ENCODE measurements at regions not wholly inside any gene's neighbourhood (a gene's known extent, or its start where the extent isn't known, plus 50 kb on each side); places are given as distances from the start of the nearest gene placed in this dataset.

DNA sequence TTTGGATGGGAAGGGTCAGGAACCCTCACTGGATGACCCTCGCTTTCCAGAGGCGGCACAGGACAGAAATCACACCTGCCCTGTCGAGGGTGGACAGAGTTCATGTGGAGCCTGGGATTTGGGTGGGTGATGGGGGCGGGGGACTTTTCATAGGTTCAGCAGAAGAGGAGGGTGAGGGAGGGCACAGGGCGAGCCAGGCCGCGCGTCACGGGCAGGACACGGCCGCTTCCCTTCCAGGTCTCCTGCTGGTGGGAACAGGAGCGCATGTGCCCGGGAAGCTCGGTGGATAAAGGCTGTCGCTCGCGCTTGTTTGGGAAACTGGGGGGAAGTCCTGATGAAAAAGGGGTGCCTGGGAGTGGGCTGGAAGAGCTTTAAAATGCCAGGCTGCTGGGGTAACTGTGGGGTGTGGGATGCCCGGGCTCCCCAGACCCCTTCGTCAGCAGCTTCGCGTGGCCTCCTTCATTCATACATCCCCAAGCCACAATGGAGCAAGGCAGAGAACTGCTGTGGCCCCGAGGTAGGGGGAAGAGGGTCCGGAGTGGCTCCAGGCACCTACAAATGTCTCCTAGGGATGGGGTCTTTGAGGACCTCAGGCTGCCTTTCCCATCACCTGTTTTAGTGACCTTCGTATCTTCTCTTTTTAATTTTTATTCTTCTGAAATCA lies 102.2 kb downstream of the DACT2 start:
- H3K4me2 ChIP-seq (ENCODE audit: low read depth, low read length) = no peak overlapping the region
- H3K9me3 ChIP-seq (replicated peaks; ENCODE audit: insufficient read depth, low read length) = no peaks in the 10 kb centered on the region
- no peak for DNase-seq
- H3K27me3 ChIP-seq (replicated peaks; ENCODE audit: insufficient read depth, low read length) = peaks cover 21% of the 10 kb centered on the region
- H3K36me3 ChIP-seq (replicated peaks; ENCODE audit: insufficient read depth, low read length) = no peaks in the 10 kb centered on the region
- no peak overlapping the region for H3K9ac ChIP-seq (ENCODE audit: low read length)
- no peak overlapping the region for H3K27ac ChIP-seq (ENCODE audit: low read length)
- no peaks in the 10 kb centered on the region for H4K20me1 ChIP-seq (ENCODE audit: insufficient read depth, low read length)
- H3K4me1 ChIP-seq (ENCODE audit: low read length) = peaks cover 8% of the 10 kb centered on the region; the same call in 1 of the 2 replicates
- no peak overlapping the region for H3K4me3 ChIP-seq (ENCODE audit: low read length)
- TF ChIP-seq, protein P1, sequence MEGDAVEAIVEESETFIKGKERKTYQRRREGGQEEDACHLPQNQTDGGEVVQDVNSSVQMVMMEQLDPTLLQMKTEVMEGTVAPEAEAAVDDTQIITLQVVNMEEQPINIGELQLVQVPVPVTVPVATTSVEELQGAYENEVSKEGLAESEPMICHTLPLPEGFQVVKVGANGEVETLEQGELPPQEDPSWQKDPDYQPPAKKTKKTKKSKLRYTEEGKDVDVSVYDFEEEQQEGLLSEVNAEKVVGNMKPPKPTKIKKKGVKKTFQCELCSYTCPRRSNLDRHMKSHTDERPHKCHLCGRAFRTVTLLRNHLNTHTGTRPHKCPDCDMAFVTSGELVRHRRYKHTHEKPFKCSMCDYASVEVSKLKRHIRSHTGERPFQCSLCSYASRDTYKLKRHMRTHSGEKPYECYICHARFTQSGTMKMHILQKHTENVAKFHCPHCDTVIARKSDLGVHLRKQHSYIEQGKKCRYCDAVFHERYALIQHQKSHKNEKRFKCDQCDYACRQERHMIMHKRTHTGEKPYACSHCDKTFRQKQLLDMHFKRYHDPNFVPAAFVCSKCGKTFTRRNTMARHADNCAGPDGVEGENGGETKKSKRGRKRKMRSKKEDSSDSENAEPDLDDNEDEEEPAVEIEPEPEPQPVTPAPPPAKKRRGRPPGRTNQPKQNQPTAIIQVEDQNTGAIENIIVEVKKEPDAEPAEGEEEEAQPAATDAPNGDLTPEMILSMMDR (IDR thresholded peaks at IDR 0.05; ENCODE audit: low read length) = no peak
- TF ChIP-seq EZH2 (optimal IDR thresholded peaks at IDR 0.05; ENCODE audit: low read depth, low read length) (no peak), EZH2phosphoT487 (IDR thresholded peaks at IDR 0.05; ENCODE audit: low read length) (no peak)
- H3F3A ChIP-seq (ENCODE audit: insufficient read depth, low read length) = peaks cover 3% of the 10 kb centered on the region; the same call in 1 of the 2 replicates
- H3K79me2 ChIP-seq (ENCODE audit: low read length) = no peaks in the 10 kb centered on the region
- H2AFZ ChIP-seq (ENCODE audit: low read length) = no peak overlapping the region
- H3K9me2 ChIP-seq (replicated peaks; ENCODE audit: insufficient read depth, low read length) = no peaks in the 10 kb centered on the region

DNA sequence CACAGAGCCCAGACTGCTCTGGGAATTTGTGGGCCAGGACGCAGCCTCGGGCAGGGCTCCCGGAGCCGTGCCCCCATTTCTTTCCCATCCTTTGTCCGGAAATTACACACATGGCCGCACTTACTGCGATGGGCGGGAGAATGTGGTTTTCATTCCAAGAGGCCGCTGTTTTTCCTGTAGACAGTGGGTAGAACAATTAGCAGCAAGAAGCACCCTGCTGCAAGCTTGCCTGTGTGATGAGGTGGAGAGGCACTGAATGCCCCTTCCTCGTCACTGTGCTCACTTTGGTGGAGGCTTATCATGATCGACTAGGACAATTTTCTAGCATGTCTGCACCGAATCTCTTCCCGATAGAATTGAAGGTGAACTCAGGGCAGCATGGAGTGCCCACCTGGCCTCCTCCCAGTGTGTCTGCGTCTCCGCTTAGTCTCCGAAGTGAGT lies 102.8 kb downstream of the DACT2 start:
- no peaks in the 10 kb centered on the region for H3K36me3 ChIP-seq (replicated peaks; ENCODE audit: insufficient read depth, low read length)
- TF ChIP-seq EZH2phosphoT487 (IDR thresholded peaks at IDR 0.05; ENCODE audit: low read length) (no peak), EZH2 (optimal IDR thresholded peaks at IDR 0.05; ENCODE audit: low read depth, low read length) (no peak)
- TF ChIP-seq, protein P1 (IDR thresholded peaks at IDR 0.05; ENCODE audit: low read length) = no peak
- H2AFZ ChIP-seq (ENCODE audit: low read length) = no peak overlapping the region
- peaks cover 8% of the 10 kb centered on the region; the same call in 1 of the 2 replicates for H3K4me1 ChIP-seq (ENCODE audit: low read length)
- H3K4me3 ChIP-seq (ENCODE audit: low read length) = no peak overlapping the region
- H3K79me2 ChIP-seq (ENCODE audit: low read length) = no peaks in the 10 kb centered on the region
- no peak overlapping the region for H3K27ac ChIP-seq (ENCODE audit: low read length)
- no peaks in the 10 kb centered on the region for H3K9me3 ChIP-seq (replicated peaks; ENCODE audit: insufficient read depth, low read length)
- H3F3A ChIP-seq (ENCODE audit: insufficient read depth, low read length) = peaks cover 3% of the 10 kb centered on the region; the same call in 1 of the 2 replicates
- no peak overlapping the region for H3K9ac ChIP-seq (ENCODE audit: low read length)
- H3K4me2 ChIP-seq (ENCODE audit: low read depth, low read length) = no peak overlapping the region
- H3K9me2 ChIP-seq (replicated peaks; ENCODE audit: insufficient read depth, low read length) = no peaks in the 10 kb centered on the region
- no peaks in the 10 kb centered on the region for H4K20me1 ChIP-seq (ENCODE audit: insufficient read depth, low read length)
- no peak for DNase-seq
- H3K27me3 ChIP-seq (replicated peaks; ENCODE audit: insufficient read depth, low read length) = peaks cover 21% of the 10 kb centered on the region

GRCh38 chr6:168216117-168216516 lies 103.5 kb downstream of the DACT2 start:
- no peaks in the 10 kb centered on the region for H3K9me2 ChIP-seq (replicated peaks; ENCODE audit: insufficient read depth, low read length)
- TF ChIP-seq EZH2phosphoT487 (IDR thresholded peaks at IDR 0.05; ENCODE audit: low read length) (no peak), EZH2 (optimal IDR thresholded peaks at IDR 0.05; ENCODE audit: low read depth, low read length) (no peak)
- TF ChIP-seq, protein P1 (IDR thresholded peaks at IDR 0.05; ENCODE audit: low read length) = no peak
- H2AFZ ChIP-seq (ENCODE audit: low read length) = no peak overlapping the region
- H3K9ac ChIP-seq (ENCODE audit: low read length) = no peak overlapping the region
- H4K20me1 ChIP-seq (ENCODE audit: insufficient read depth, low read length) = no peaks in the 10 kb centered on the region
- H3K27ac ChIP-seq (ENCODE audit: low read length) = no peak overlapping the region
- no peaks in the 10 kb centered on the region for H3K36me3 ChIP-seq (replicated peaks; ENCODE audit: insufficient read depth, low read length)
- no peak overlapping the region for H3K4me2 ChIP-seq (ENCODE audit: low read depth, low read length)
- no peaks in the 10 kb centered on the region for H3K9me3 ChIP-seq (replicated peaks; ENCODE audit: insufficient read depth, low read length)
- peaks cover 21% of the 10 kb centered on the region for H3K27me3 ChIP-seq (replicated peaks; ENCODE audit: insufficient read depth, low read length)
- peaks cover 4% of the 10 kb centered on the region; the same call in 1 of the 2 replicates for H3K4me1 ChIP-seq (ENCODE audit: low read length)
- DNase-seq = no peak
- no peak overlapping the region for H3K4me3 ChIP-seq (ENCODE audit: low read length)
- no peaks in the 10 kb centered on the region for H3K79me2 ChIP-seq (ENCODE audit: low read length)
- H3F3A ChIP-seq (ENCODE audit: insufficient read depth, low read length) = peaks cover 3% of the 10 kb centered on the region; the same call in 1 of the 2 replicates
